H1 (cell line): ENCODE measurements at regions not wholly inside any gene's neighbourhood (a gene's known extent, or its start where the extent isn't known, plus 50 kb on each side); places are given as distances from the start of the nearest gene placed in this dataset.

Experiments
- TF ChIP-seq, protein P1 (sequence below): fragments of 300-600 bp; sonication (generic); IDR thresholded peaks from 2 replicates; pipeline ENCODE4 v1.7.1; 2012; ENCODE audit warnings: low read length, moderate library complexity, mild to moderate bottlenecking, inconsistent platforms; ENCODE audit not compliant: insufficient replicate concordance

DNA sequence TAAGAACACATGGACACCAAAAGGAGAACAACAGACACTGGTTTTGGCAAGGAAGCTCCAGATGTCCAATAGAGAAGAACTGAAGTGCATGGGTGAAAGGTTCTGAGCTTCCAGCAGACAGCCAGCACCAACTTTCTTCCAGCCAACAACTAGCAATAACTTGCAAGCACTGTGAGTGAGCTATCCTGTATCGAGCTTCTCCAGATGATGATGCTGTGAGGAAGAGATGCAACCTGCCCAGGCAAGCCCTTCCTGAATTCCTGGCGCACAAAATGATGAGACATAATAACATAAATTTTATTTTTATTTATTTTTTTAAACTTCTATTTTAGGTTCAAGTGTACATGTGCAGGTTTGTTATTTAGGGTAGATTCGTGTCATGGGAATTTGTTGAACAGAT lies 692.1 kb downstream of the DNAJB9 start (continued):
- TF ChIP-seq, protein P1, sequence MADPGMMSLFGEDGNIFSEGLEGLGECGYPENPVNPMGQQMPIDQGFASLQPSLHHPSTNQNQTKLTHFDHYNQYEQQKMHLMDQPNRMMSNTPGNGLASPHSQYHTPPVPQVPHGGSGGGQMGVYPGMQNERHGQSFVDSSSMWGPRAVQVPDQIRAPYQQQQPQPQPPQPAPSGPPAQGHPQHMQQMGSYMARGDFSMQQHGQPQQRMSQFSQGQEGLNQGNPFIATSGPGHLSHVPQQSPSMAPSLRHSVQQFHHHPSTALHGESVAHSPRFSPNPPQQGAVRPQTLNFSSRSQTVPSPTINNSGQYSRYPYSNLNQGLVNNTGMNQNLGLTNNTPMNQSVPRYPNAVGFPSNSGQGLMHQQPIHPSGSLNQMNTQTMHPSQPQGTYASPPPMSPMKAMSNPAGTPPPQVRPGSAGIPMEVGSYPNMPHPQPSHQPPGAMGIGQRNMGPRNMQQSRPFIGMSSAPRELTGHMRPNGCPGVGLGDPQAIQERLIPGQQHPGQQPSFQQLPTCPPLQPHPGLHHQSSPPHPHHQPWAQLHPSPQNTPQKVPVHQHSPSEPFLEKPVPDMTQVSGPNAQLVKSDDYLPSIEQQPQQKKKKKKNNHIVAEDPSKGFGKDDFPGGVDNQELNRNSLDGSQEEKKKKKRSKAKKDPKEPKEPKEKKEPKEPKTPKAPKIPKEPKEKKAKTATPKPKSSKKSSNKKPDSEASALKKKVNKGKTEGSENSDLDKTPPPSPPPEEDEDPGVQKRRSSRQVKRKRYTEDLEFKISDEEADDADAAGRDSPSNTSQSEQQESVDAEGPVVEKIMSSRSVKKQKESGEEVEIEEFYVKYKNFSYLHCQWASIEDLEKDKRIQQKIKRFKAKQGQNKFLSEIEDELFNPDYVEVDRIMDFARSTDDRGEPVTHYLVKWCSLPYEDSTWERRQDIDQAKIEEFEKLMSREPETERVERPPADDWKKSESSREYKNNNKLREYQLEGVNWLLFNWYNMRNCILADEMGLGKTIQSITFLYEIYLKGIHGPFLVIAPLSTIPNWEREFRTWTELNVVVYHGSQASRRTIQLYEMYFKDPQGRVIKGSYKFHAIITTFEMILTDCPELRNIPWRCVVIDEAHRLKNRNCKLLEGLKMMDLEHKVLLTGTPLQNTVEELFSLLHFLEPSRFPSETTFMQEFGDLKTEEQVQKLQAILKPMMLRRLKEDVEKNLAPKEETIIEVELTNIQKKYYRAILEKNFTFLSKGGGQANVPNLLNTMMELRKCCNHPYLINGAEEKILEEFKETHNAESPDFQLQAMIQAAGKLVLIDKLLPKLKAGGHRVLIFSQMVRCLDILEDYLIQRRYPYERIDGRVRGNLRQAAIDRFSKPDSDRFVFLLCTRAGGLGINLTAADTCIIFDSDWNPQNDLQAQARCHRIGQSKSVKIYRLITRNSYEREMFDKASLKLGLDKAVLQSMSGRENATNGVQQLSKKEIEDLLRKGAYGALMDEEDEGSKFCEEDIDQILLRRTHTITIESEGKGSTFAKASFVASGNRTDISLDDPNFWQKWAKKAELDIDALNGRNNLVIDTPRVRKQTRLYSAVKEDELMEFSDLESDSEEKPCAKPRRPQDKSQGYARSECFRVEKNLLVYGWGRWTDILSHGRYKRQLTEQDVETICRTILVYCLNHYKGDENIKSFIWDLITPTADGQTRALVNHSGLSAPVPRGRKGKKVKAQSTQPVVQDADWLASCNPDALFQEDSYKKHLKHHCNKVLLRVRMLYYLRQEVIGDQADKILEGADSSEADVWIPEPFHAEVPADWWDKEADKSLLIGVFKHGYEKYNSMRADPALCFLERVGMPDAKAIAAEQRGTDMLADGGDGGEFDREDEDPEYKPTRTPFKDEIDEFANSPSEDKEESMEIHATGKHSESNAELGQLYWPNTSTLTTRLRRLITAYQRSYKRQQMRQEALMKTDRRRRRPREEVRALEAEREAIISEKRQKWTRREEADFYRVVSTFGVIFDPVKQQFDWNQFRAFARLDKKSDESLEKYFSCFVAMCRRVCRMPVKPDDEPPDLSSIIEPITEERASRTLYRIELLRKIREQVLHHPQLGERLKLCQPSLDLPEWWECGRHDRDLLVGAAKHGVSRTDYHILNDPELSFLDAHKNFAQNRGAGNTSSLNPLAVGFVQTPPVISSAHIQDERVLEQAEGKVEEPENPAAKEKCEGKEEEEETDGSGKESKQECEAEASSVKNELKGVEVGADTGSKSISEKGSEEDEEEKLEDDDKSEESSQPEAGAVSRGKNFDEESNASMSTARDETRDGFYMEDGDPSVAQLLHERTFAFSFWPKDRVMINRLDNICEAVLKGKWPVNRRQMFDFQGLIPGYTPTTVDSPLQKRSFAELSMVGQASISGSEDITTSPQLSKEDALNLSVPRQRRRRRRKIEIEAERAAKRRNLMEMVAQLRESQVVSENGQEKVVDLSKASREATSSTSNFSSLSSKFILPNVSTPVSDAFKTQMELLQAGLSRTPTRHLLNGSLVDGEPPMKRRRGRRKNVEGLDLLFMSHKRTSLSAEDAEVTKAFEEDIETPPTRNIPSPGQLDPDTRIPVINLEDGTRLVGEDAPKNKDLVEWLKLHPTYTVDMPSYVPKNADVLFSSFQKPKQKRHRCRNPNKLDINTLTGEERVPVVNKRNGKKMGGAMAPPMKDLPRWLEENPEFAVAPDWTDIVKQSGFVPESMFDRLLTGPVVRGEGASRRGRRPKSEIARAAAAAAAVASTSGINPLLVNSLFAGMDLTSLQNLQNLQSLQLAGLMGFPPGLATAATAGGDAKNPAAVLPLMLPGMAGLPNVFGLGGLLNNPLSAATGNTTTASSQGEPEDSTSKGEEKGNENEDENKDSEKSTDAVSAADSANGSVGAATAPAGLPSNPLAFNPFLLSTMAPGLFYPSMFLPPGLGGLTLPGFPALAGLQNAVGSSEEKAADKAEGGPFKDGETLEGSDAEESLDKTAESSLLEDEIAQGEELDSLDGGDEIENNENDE: no peak
